Trophoblast cell (in vitro differentiated cells and primary cell): ENCODE measurements at regions not wholly inside any gene's neighbourhood (a gene's known extent, or its start where the extent isn't known, plus 50 kb on each side); places are given as distances from the start of the nearest gene placed in this dataset.

Experiments
- DNase-seq, 2 donors: peaks; one replicate each; pipeline ENCODE4 v3.0.0-alpha.2; 2016
- H2AFZ ChIP-seq: 2 replicates; pipeline ENCODE4 v1.6.1; 2013; ENCODE audit warnings: low read length, moderate library complexity, mild to moderate bottlenecking; ENCODE audit not compliant: insufficient read depth, poor library complexity
- H2AK5ac ChIP-seq: 2 replicates; pipeline ENCODE4 v1.6.1; 2013; ENCODE audit warnings: mild to moderate bottlenecking, low read length
- H2BK120ac ChIP-seq: 2 replicates; pipeline ENCODE4 v1.6.1; 2013; ENCODE audit warnings: low read length, mild to moderate bottlenecking, moderate library complexity; ENCODE audit not compliant: insufficient read depth, poor library complexity
- H2BK12ac ChIP-seq: 2 replicates; pipeline ENCODE4 v1.6.1; 2013; ENCODE audit warnings: mild to moderate bottlenecking, low read length, moderate library complexity
- H2BK5ac ChIP-seq: 2 replicates; pipeline ENCODE4 v1.6.1; 2013; ENCODE audit warnings: low read length, low read depth, moderate library complexity, mild to moderate bottlenecking; ENCODE audit not compliant: poor library complexity
- H3K14ac ChIP-seq: 2 replicates; pipeline ENCODE4 v1.6.1; 2013; ENCODE audit warnings: mild to moderate bottlenecking, low read length
- H3K18ac ChIP-seq: 2 replicates; pipeline ENCODE4 v1.6.1; 2013; ENCODE audit warnings: mild to moderate bottlenecking, low read length
- H3K23ac ChIP-seq: 2 replicates; pipeline ENCODE4 v1.6.1; 2013; ENCODE audit warnings: low read length
- H3K27ac ChIP-seq: 2 replicates; pipeline ENCODE4 v1.5.1; 2013; ENCODE audit warnings: low read depth, mild to moderate bottlenecking, inconsistent platforms, low read length, moderate library complexity
- H3K27me3 ChIP-seq: 2 replicates; pipeline ENCODE4 v1.6.1; 2013; ENCODE audit warnings: inconsistent platforms, mild to moderate bottlenecking, low read length, moderate library complexity; ENCODE audit not compliant: insufficient read depth
- H3K36me3 ChIP-seq, 2 experiments: 1 replicate in 1 of 2; 2 replicates in 1 of 2; pipeline ENCODE4 v1.6.1; 2013; ENCODE audit warnings: low read length in 2 of 2, mild to moderate bottlenecking in 2 of 2, moderate library complexity in 1 of 2; ENCODE audit not compliant: insufficient read depth in 2 of 2, control insufficient read depth in 1 of 2
- H3K4ac ChIP-seq: 2 replicates; pipeline ENCODE4 v1.6.1; 2013; ENCODE audit warnings: low read depth, mild to moderate bottlenecking, low read length, moderate library complexity
- H3K4me1 ChIP-seq, 2 experiments: 1 replicate in 1 of 2; 2 replicates in 1 of 2; pipeline ENCODE4 v1.6.1; 2013; ENCODE audit warnings: low read length in 2 of 2, mild to moderate bottlenecking in 2 of 2, moderate library complexity in 1 of 2; ENCODE audit not compliant: insufficient read depth in 2 of 2, control insufficient read depth in 1 of 2
- H3K4me2 ChIP-seq: 2 replicates; pipeline ENCODE4 v1.6.1; 2013; ENCODE audit warnings: inconsistent platforms, mild to moderate bottlenecking, low read length, moderate library complexity
- H3K4me3 ChIP-seq: 2 replicates; pipeline ENCODE4 v1.5.1; 2013; ENCODE audit warnings: mild to moderate bottlenecking, low read depth, low read length, inconsistent platforms
- H3K79me1 ChIP-seq: one replicate; pipeline ENCODE4 v1.6.1; 2013; ENCODE audit warnings: low read length
- H3K79me2 ChIP-seq: 2 replicates; pipeline ENCODE4 v1.6.1; 2013; ENCODE audit warnings: low read length, mild to moderate bottlenecking; ENCODE audit not compliant: control insufficient read depth, insufficient read depth, poor library complexity
- H3K9ac ChIP-seq: 2 replicates; pipeline ENCODE4 v1.6.1; 2013; ENCODE audit warnings: mild to moderate bottlenecking, low read length
- H3K9me3 ChIP-seq: 2 replicates; pipeline ENCODE4 v1.6.1; 2013; ENCODE audit warnings: low read depth, mild to moderate bottlenecking, control low read depth, inconsistent platforms, low read length; ENCODE audit not compliant: insufficient read depth
- H4K12ac ChIP-seq: 2 replicates; pipeline ENCODE4 v1.6.1; 2013; ENCODE audit warnings: low read depth, mild to moderate bottlenecking, low read length, moderate library complexity
- H4K8ac ChIP-seq: 2 replicates; pipeline ENCODE4 v1.6.1; 2013; ENCODE audit warnings: low read depth, mild to moderate bottlenecking, low read length, moderate library complexity
- H4K91ac ChIP-seq: one replicate; pipeline ENCODE4 v1.6.1; 2013; ENCODE audit warnings: low read depth, mild to moderate bottlenecking, low read length, moderate library complexity
- WGBS: extraction: QIAGEN DNeasy Blood & Tissue Kit; methylation state at CpG from one replicate; pipeline ENCODE4 v1.1.7; 2013; ENCODE audit warnings: missing lambda C conversion rate; ENCODE audit not compliant: insufficient read length, insufficient coverage; ENCODE audit errors: extremely low coverage; 5-methylcytosine and 5-hydroxymethylcytosine counted together

GRCh38 chr10:37576154-37576553 is 281.3 kb downstream of the ZNF248 start:
- no peak overlapping the region for H4K12ac ChIP-seq
- no peak overlapping the region for H3K14ac ChIP-seq
- no peak overlapping the region for H3K4ac ChIP-seq
- WGBS: no CpG with 5 or more reads among the region's 1 CpG
- H3K18ac ChIP-seq: no peak overlapping the region
- no peak overlapping the region for H3K23ac ChIP-seq
- DNase-seq: no peak
- H3K36me3 ChIP-seq: no peaks in the 10 kb centered on the region
- H2AK5ac ChIP-seq: no peak overlapping the region
- H3K4me2 ChIP-seq: no peak overlapping the region
- no peak overlapping the region for H4K8ac ChIP-seq
- no peaks in the 10 kb centered on the region for H3K4me1 ChIP-seq
- H3K79me2 ChIP-seq: no peaks in the 10 kb centered on the region
- H3K9me3 ChIP-seq: peaks cover 14% of the 10 kb centered on the region
- no peaks in the 10 kb centered on the region for H3K27me3 ChIP-seq
- H3K4me3 ChIP-seq: no peak overlapping the region
- H3K79me1 ChIP-seq: no peaks in the 10 kb centered on the region
- no peak overlapping the region for H4K91ac ChIP-seq
- H3K9ac ChIP-seq: no peak overlapping the region
- no peak overlapping the region for H2AFZ ChIP-seq
- no peak overlapping the region for H2BK5ac ChIP-seq
- H2BK12ac ChIP-seq: no peak overlapping the region
- H3K27ac ChIP-seq: no peak overlapping the region
- no peak overlapping the region for H2BK120ac ChIP-seq

GRCh38 chr10:37572206-37572605 is 285.2 kb downstream of the ZNF248 start:
- Histone ChIP-seq H2BK120ac (no peak overlapping the region), H2AK5ac (no peak overlapping the region), H3K9ac (no peak overlapping the region), H3K4me1 (no peaks in the 10 kb centered on the region), H3K36me3 (no peaks in the 10 kb centered on the region), H2BK5ac (no peak overlapping the region), H3K79me1 (no peaks in the 10 kb centered on the region), H3K4ac (no peak overlapping the region), H3K4me2 (no peak overlapping the region), H3K79me2 (no peaks in the 10 kb centered on the region), H3K18ac (no peak overlapping the region), H2BK12ac (no peak overlapping the region), H3K14ac (no peak overlapping the region), H2AFZ (no peak overlapping the region), H3K27me3 (no peaks in the 10 kb centered on the region), H4K91ac (no peak overlapping the region), H3K23ac (no peak overlapping the region), H3K9me3 (peaks cover 11% of the 10 kb centered on the region), H3K27ac (no peak overlapping the region), H3K4me3 (no peak overlapping the region), H4K8ac (no peak overlapping the region), H4K12ac (no peak overlapping the region)
- no peak for DNase-seq
- no CpG with 5 or more reads among the region's 3 CpGs for WGBS

GRCh38 chr10:37566332-37566731 is 291.1 kb downstream of the ZNF248 start:
- Histone ChIP-seq H2BK12ac (no peak overlapping the region), H3K36me3 (no peaks in the 10 kb centered on the region), H3K14ac (no peak overlapping the region), H3K4me1 (no peaks in the 10 kb centered on the region), H3K79me2 (no peaks in the 10 kb centered on the region), H3K27ac (no peak overlapping the region), H3K4me3 (no peak overlapping the region), H2BK120ac (no peak overlapping the region), H2AFZ (no peak overlapping the region), H3K9ac (no peak overlapping the region), H3K9me3 (peaks cover 8% of the 10 kb centered on the region), H3K27me3 (no peaks in the 10 kb centered on the region), H3K4ac (no peak overlapping the region), H3K79me1 (no peaks in the 10 kb centered on the region), H3K18ac (no peak overlapping the region), H4K12ac (no peak overlapping the region), H4K8ac (no peak overlapping the region), H2AK5ac (no peak overlapping the region), H4K91ac (no peak overlapping the region), H3K4me2 (no peak overlapping the region), H3K23ac (no peak overlapping the region), H2BK5ac (no peak overlapping the region)
- peak; percentile 90 to 94 for DNase-seq
- no CpG with 5 or more reads among the region's 6 CpGs for WGBS

GRCh38 chr10:37563715-37564108 is 293.7 kb downstream of the ZNF248 start:
- H3K9ac ChIP-seq: no peak overlapping the region
- no peak overlapping the region for H2BK5ac ChIP-seq
- no peak overlapping the region for H3K18ac ChIP-seq
- H2BK12ac ChIP-seq: no peak overlapping the region
- H3K79me2 ChIP-seq: no peaks in the 10 kb centered on the region
- H3K4ac ChIP-seq: no peak overlapping the region
- DNase-seq: peak in 1 of 2 donors; percentile 38
- no peaks in the 10 kb centered on the region for H3K4me1 ChIP-seq
- no peak overlapping the region for H3K23ac ChIP-seq
- H3K36me3 ChIP-seq: no peaks in the 10 kb centered on the region
- H2AK5ac ChIP-seq: no peak overlapping the region
- peaks cover 6% of the 10 kb centered on the region for H3K9me3 ChIP-seq
- no peak overlapping the region for H4K8ac ChIP-seq
- H3K4me3 ChIP-seq: no peak overlapping the region
- no peaks in the 10 kb centered on the region for H3K79me1 ChIP-seq
- H4K12ac ChIP-seq: no peak overlapping the region
- H3K27me3 ChIP-seq: no peaks in the 10 kb centered on the region
- no CpG with 5 or more reads among the region's 3 CpGs for WGBS
- H3K14ac ChIP-seq: no peak overlapping the region
- H2BK120ac ChIP-seq: no peak overlapping the region
- no peak overlapping the region for H4K91ac ChIP-seq
- H3K27ac ChIP-seq: no peak overlapping the region
- H2AFZ ChIP-seq: no peak overlapping the region
- H3K4me2 ChIP-seq: no peak overlapping the region
